Urothelium cell line (cell line): ENCODE measurements at regions not wholly inside any gene's neighbourhood (a gene's known extent, or its start where the extent isn't known, plus 50 kb on each side); places are given as distances from the start of the nearest gene placed in this dataset.

Experiments
- DNase-seq: peaks from one replicate; pipeline ENCODE4 v3.0.0; 2011; ENCODE audit warnings: low spot score, mixed read lengths
- FAIRE-seq: peaks from 2 replicates; lab custom pipeline; 2011; peaks lifted over from hg19 to GRCh38; lab: Jason Lieb, UNC

- no peak for FAIRE-seq
- no peak for DNase-seq
Observed at GRCh38 chr4:157889788-157890187, 283.0 kb downstream of the GASK1B start.

- no peak for FAIRE-seq
- no peak for DNase-seq
Observed at GRCh38 chr4:157888281-157888680, 284.5 kb downstream of the GASK1B start.

- FAIRE-seq: no peak
- DNase-seq: no peak
Observed at GRCh38 chr4:157887316-157887715, 285.5 kb downstream of the GASK1B start.

GRCh38 chr4:157886645-157887044, 286.2 kb downstream of the GASK1B start:
- DNase-seq (no peak), FAIRE-seq (no peak)

- no peak for DNase-seq
Observed at GRCh38 chr4:157885811-157886210, 287.0 kb downstream of the GASK1B start.

GRCh38 chr4:157882901-157883300, 289.9 kb downstream of the GASK1B start:
- FAIRE-seq (no peak), DNase-seq (no peak)

More at GRCh38 chr4:157885811-157886210, 287.0 kb downstream of the GASK1B start:
- no peak for FAIRE-seq

- DNase-seq: no peak
- FAIRE-seq: no peak
Observed at GRCh38 chr4:157880761-157881160, 292.1 kb downstream of the GASK1B start.

- FAIRE-seq: no peak
- DNase-seq: no peak
Observed at GRCh38 chr4:157854819-157855218, 318.0 kb downstream of the GASK1B start.

- DNase-seq (no peak), FAIRE-seq (no peak)
Observed at GRCh38 chr4:157840648-157841047, 332.2 kb downstream of the GASK1B start.

GRCh38 chr4:157840034-157840433, 332.8 kb downstream of the GASK1B start:
- no peak for FAIRE-seq

GRCh38 chr4:157838366-157838765, 334.5 kb downstream of the GASK1B start:
- DNase-seq (no peak), FAIRE-seq (no peak)

More at GRCh38 chr4:157840034-157840433, 332.8 kb downstream of the GASK1B start:
- no peak for DNase-seq

GRCh38 chr4:157837071-157837703, 335.6 kb downstream of the GASK1B start:
- FAIRE-seq: no peak
- DNase-seq: no peak

- no peak for FAIRE-seq
- DNase-seq: no peak
Observed at GRCh38 chr4:157832596-157832995, 340.2 kb downstream of the GASK1B start.

- FAIRE-seq: no peak
Observed at GRCh38 chr4:157824021-157824420, 348.8 kb downstream of the GASK1B start.

GRCh38 chr4:157821814-157822213, 351.0 kb downstream of the GASK1B start:
- FAIRE-seq (no peak), DNase-seq (no peak)

More at GRCh38 chr4:157824021-157824420, 348.8 kb downstream of the GASK1B start:
- DNase-seq: no peak

- no peak for DNase-seq
- no peak for FAIRE-seq
Observed at GRCh38 chr4:157819693-157820464, 352.9 kb downstream of the GASK1B start.

- FAIRE-seq (no peak), DNase-seq (no peak)
Observed at GRCh38 chr4:157818946-157819692, 353.7 kb downstream of the GASK1B start.

- DNase-seq (no peak), FAIRE-seq (no peak)
Observed at GRCh38 chr4:157810137-157810774, 362.6 kb downstream of the GASK1B start.

- DNase-seq: no peak
- no peak for FAIRE-seq
Observed at GRCh38 chr4:157808796-157809383, 363.9 kb downstream of the GASK1B start.

GRCh38 chr4:157806184-157806583, 366.6 kb downstream of the GASK1B start:
- FAIRE-seq (no peak), DNase-seq (no peak)

- no peak for FAIRE-seq
- DNase-seq: no peak
Observed at GRCh38 chr4:157804986-157805385, 367.8 kb downstream of the GASK1B start.
